ENCODE measurements at regions not wholly inside any gene's neighbourhood (a gene's known extent, or its start where the extent isn't known, plus 50 kb on each side); places are given as distances from the start of the nearest gene placed in this dataset.
"Not testable (repeated sequence)": the region's sequence is repeated elsewhere in the genome, so short reads cannot be mapped to it uniquely, and the experiment has no call there.

- DNase-seq, result no peak
Observed at GRCh38 chr6:99219788-99220187, 129.7 kb downstream of the FAXC start.

GRCh38 chr6:99216959-99217358 lies 132.5 kb downstream of the FAXC start:
- DNase-seq, result no peak

GRCh38 chr6:99195986-99196655 lies 153.4 kb downstream of the FAXC start:
- DNase-seq, result no peak

DNA sequence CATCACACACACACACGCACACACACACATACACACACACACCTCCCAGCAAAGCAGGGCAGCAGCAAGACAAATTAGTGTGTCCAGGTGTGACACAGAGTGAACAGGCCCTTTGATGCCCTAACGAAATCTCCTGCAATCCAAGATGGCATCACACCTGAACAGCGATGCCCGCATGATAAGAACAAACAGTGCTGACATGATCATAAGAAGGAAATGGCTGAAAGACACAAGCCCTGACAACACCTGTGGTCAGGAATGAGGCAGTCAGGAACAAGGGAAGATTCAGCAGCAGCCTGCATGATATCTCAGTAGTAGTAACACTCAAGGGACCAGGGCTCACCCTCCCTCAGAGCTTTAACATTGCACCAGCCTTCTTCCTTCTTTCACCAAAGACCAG lies 156.9 kb downstream of the FAXC start:
- no peak for DNase-seq

- no peak for DNase-seq
Observed at GRCh38 chr6:99189823-99190721, 159.4 kb downstream of the FAXC start.

- DNase-seq, result no peak
Observed at GRCh38 chr6:99187429-99187828, 162.0 kb downstream of the FAXC start.

DNA sequence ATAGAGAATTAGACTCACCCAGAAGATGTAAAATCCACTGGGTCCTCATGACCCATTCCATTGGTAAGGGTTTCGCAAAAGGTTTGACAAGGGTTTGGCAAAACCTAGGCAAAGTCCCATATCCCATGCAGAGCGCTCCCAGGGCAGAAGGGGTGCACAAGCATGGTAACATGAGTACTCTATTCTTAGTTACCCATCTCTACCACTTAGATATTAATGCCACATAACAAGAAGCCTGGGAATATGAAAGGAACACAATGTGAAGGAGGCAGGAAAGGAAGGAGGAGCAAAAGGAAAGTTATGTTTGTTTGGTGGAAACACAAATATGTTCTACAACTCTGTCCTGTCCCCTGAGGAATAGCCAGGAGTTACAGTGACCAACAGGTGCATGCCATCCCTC lies 163.1 kb downstream of the FAXC start:
- DNase-seq, result no peak

GRCh38 chr6:99185525-99185924 lies 163.9 kb downstream of the FAXC start:
- DNase-seq, result no peak

DNA sequence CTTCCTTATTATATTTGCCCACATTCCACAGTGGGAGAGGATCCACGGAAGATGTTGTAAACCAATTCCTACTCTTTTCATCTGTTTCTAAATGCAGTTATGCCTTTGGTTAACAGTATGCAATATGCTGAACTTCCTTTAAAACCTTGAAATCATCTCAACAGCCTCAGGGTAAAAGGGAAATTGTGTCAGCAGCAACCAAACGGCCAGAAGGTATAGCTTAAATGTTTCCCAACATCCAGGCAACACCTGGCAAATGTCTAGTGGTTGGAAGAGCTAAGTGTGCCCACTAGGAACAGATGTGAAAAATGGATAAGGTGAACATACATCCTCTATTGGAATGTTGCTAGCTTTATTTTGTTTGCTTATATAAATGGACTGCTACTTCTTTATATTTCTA lies 164.8 kb downstream of the FAXC start:
- DNase-seq, result no peak

DNA sequence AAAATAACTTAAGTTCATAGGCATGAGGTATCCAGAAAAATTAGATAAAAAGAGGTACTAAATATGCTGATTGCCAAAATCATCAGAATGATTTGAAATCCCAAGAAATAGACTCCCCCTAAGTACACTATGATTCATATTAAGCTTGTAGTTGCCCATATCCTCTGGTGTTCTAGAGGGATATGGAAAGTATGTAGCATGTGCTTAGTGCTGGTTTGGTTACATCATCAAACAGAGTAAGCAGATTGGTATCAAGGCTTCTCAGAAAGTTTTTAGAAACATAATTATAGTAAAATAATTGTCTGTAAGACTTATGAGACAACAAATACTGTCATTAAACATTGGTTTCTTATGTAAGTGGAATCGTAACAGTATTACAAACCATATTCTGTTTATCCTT lies 166.4 kb downstream of the FAXC start:
- DNase-seq, result no peak

DNA sequence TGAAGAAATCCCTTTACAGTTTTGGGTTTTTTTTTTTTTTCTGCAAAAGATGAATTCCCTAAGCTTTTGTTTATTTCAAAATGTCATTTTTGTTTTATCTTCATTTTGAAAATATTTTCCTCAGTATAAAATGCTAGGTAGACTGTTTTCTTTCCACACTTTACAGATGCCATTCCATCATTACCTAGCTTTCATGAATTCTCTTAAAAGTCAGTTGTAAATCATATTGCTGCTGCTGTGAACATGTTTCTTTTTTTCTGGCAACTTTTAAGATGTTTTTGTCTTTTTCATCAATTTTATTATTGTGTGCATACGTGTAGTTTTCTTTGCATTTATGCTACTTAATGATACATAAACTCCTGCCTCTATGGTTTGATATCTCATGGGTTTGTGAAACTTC lies 168.3 kb downstream of the FAXC start:
- no peak for DNase-seq

DNA sequence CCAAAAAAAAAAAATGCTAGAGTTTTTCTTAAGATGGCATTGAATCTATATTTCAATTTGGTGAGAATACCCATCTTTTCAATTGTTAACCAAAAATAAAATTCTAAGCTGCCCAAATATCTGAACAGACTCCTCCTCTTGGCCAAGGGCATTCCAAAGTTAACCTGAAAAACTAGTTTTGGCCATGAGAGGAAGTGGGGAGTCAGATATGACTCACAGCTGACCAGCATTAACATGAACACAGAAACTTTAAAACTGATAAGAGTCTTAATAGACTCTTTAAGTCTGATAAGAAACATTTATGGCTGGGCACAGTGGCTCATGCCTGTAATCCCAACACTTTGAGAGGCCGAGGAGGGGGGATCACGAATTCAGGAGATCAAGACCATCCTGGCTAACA lies 171.3 kb downstream of the FAXC start:
- no peak for DNase-seq

DNA sequence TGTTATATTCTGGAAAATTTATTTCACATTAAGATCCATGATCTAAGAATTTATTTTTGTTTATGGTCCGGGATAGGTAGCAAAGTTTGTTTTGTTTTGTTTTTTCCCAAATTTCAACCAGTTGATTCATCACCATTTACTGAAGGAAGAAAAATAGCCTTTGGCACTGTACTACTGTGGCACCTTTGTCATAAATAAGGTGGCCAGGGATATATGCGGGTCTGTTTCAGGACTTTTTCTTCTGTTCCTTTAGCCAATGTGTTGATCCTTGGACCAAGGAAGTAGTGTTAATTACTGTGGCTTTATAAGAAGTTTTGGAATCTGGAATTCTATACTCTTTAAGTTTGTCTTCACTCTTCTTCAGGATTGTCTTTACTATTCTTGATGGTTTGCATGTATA lies 171.7 kb downstream of the FAXC start:
- no peak for DNase-seq

DNA sequence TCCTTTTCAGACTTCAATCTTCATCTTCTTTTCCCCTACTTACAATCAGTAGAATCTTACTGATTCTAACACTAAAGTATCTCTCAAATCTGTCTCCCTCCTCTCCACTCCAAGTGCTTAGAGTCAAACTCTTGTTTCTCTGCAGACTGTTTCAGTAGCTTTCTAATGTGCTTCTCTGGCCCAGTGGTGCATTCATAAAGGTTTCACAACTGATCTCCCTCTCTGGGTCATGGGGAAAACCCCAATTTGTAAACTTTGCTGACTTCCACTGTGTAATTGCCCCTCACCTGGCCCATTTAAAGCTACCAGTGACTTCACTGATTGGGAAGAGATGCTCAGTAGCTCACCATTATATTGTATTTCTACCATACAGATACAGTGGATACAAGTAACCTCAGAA lies 183.6 kb downstream of the FAXC start:
- DNase-seq, result no peak

DNA sequence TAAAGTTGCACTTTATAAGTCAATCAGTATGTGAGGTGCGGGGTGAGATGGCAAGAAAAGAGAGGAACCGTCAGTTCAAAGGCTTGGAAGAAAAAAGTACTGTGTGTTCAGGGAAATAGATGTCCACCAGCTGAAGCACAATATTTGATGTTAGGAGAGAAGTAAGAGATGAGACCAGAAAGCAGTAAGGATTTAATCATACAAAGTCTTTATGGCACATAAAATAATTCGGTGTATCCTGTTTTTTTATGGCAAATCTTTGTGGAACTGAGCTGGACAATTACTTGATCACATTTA lies 197.2 kb downstream of the FAXC start:
- DNase-seq, result no peak

DNA sequence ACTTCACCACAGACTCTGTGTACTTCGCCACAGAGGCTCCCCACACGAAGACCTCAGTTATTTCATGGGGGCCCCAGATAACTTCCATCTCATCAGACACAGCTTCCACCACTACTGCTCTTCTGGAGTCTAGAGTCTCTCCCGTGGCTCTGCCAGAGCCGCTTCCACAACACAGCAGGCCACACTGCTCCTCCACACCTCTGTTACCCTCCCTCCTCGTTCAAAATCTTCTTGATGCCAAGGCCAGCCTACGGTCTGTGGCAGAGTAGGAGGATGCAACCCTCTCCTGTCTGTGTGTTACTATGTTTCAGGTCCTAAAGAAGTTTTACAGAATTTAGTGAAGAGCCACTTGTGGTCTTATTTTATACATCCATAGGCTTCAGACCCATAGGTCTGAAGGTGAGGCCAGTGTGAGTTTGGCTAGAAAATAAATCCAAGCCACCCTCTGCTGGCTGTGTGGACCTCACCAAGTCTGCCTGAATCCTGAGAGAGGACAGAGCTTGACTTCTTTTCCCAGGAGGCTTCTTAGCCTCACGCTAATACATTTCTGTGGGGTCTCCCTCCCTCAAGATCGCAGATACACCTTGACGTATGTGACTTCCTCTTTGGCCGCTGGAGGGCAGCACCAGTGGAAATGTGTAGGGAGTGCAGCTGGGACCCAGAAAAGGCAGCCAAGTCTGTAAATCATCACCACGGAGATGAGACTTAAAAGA lies 197.7 kb downstream of the FAXC start:
- no peak for DNase-seq

GRCh38 chr6:99148761-99149160 lies 200.7 kb downstream of the FAXC start:
- no peak for DNase-seq

DNA sequence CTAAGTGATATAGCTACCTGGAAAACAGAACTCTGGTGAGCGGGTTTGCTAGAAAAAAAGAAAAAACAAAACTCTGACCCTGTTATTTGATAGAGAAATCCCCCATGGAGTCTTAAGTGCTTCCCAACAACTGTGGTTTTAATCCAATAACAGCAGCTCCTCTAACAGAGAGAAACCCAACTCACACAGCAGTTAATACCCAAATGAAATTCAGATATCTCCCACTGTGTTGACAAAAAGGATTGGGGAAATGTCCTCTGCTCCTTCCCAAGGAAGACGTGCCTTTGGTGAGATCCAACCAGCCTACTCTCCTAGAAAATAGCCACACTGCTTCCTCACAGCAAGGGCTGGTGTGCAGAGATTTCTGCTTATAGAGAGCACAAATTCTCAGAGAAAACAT lies 200.4 kb upstream of the FBXL4 start:
- no peak for DNase-seq

DNA sequence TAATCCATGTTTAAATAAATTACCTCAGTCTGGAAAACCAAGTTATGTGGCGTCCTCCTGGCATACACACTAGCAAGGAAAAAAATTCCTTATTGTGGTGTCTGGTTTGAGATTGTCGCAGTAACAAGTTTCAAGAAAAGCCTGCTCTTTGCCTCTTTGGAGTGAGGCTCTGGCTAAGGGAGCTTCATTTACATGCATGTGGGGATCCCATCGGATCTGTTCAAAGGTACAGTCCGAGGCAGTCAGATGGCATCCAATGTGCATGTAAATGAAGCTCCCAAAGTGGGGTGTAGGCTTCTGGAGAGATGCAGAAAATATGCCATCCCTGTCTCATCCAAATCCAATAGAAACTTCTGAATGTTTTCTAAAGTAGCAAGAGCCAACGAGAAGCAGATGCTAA lies 199.5 kb upstream of the FBXL4 start:
- DNase-seq, result no peak

GRCh38 chr6:99146711-99147110 lies 199.0 kb upstream of the FBXL4 start:
- no peak for DNase-seq

GRCh38 chr6:99145738-99146137 lies 198.0 kb upstream of the FBXL4 start:
- no peak for DNase-seq

DNA sequence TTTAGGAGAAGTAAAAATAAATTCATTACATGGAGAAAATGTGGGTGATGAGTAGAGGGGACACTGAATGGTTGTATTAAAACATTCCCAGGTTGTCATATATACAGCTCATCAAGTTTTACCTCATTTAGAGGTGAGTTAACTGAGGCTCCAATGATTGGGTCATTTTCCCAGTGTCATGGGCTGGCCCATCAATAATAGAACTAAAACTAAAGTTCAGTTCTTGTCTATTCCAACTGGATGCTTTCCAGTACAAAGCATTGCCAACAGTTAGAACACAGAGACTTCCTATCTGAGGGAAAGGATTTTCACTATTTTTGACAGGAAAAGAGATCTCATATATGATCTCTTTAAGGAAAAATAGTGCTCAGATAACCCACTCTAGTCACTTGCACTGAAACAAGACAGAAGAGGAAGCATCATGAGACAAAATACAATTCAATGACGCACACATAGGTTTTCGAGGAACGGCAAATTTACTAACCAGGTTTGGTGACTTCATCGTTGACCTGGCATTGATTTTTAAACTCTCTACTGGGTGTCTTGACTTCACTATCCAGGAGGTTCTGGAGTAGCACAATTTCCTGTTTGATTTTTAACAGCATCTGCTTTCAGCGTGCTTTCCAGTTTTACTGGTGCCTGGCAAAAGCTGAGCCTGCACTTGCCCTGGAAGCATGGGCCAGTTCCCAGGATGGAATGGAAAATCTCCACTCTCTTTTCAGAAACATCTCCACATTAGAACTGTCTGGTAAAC lies 195.5 kb upstream of the FBXL4 start:
- DNase-seq, result no peak

DNA sequence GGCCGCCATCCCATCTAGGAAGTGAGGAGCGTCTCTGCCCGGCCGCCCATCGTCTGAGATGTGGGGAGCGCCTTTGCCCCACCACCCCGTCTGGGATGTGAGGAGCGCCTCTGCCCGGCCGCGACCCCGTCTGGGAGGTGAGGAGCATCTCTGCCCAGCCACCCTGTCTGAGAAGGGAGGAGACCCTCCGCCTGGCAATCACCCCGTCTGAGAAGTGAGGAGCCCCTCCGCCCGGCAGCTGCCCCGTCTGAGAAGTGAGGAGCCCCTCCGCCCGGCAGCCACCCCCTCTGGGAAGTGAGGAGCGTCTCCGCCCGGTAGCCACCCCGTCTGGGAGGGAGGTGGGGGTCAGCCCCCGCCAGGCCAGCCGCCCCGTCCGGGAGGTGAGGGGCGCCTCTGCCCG lies 194.2 kb upstream of the FBXL4 start:
- not testable (repeated sequence) for DNase-seq

Measured in hippocampal formation (tissue), 2 donors.